D341Med (cell line): ENCODE measurements at regions not wholly inside any gene's neighbourhood (a gene's known extent, or its start where the extent isn't known, plus 50 kb on each side); places are given as distances from the start of the nearest gene placed in this dataset.

Experiments used
- DNase-seq: peaks from one replicate; pipeline ENCODE4 v3.0.0; 2012; ENCODE audit warnings: low spot score

DNA sequence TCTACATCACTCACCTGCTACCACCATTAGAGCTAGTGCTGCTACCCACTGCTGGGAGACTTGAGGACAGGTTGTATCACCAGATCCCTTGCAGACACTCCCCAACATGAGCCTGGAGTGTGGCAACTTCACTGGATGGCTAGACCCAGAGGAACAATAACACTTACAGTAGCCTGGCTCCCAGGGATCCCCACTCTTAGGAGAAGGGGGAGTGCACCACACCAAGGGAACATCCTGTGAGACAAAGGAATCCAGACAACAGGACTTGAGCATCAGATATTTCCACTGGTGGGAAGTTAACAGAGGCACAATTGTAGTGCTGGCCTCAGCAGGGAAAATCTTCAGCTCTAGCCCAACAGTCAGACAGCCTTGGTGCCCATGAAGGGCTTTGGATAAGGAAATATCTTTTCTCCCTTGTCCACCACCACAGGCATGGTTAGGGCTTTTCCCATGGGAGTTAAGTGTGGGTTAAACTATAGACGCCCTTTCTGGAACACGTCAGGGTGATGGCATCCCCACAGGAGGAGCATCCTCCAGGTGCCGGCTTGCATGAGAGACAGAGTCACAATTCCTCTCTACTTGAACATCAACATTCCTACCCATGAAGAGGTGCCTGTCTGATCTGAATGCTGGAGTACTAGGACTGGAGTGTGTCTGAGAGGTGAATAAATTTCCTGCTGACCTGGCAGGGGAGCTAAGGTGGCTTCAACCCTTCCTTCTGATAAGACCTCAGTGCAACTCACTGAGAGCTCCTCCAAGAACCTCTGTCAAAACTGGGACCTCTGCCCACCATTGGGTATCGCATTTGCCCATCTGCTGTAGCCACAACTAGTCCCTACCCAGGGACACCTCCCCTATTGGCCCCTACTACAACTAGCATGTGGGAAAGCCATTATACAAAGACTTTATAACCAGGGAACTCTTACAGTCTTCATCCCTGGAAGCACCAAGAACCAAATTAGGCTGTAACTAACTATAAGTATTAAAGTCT lies 55.4 kb upstream of the SIRPG start:
- no peak for DNase-seq

DNA sequence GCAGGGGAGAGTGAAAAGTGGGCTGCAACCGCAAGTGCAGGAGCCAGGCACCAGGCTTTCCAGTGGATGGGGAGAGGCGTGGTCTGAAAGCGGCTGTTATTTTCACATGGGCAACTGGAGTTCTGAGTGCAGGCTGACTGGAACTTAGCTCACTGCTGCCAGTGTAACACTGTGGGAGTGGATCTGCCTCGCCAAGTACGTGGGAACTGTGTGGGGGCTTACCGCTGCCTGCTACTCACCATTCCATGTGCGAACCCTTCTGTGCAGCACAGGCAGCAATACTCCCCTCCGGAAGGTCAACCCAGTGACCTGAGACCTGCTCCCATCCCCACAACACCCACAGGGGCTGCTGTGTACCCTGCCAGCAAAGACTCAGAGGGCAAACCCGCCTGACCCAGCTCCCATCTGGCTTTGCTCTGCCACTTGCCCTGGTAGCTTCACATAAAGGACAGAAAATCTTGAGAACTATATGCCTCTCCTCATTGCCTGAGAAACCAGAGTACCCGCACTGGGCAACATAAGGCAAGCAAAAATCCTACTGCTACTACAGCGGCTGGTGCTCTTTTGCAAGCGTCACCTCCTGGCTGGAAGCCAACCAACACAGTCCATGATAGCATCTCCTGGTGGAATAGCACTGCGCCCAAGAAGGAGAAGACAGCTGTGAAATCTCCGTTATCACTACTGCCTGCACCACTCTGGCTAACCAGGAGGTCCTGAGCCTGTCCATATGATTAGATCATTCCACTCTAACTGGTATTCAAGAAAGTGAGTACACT lies 54.4 kb upstream of the SIRPG start:
- DNase-seq, result no peak

- DNase-seq, result no peak
Observed at GRCh38 chr20:1711266-1711665, 53.7 kb upstream of the SIRPG start.

GRCh38 chr20:1710484-1710883 lies 52.9 kb upstream of the SIRPG start:
- no peak for DNase-seq

DNA sequence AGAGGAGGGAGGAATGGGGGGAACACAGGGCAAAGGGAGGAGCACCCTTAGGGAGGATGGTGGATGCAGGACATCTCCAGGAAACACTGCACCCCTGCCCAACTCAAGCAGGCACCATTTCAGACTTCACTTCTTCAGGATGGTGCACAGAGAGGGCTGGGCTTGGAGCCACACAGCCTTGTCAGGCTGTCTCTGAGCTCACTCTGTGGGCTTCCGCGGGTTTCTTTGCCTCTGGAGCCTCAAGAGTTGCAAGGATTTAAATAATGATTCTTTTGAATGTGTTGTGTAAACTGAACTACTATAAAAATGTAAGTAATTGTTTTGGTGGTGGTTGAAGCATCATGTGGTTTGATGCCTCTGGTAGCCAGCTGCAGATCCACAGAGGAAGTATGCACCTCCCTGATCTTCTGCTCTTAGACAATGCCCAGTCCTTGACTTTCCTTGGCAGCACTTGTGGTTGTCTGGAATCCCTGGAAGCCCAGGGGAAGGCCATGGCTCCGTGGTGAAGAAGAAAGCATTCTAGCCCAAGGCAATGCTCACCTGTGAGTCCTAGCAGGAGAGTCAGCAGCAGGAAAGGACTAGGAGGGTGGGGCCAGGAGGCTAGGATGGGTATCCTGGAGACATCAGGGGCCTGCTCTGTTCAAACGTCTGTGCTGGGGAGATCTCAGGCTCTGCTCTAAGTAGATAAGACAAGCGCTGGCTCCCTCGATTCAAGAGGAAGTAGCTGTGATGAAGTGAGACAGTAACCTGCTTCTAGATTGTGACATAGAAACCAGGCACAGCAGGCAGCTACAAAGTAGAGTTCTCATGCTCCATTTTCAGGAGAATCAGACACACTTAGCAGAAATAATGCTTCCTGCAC lies 50.2 kb upstream of the SIRPG start:
- DNase-seq, result no peak
